Liver (tissue), 8 donors: ENCODE measurements at regions not wholly inside any gene's neighbourhood (a gene's known extent, or its start where the extent isn't known, plus 50 kb on each side); places are given as distances from the start of the nearest gene placed in this dataset.

Experiments used
- DNase-seq: peaks from one replicate; pipeline ENCODE4 v3.0.0-alpha.2; 2017; ENCODE audit warnings: low spot score
- H3K27ac ChIP-seq, 2 donors: one replicate each; pipeline ENCODE4 v1.7.0; 2013; ENCODE audit warnings: inconsistent platforms in 2 of 2, low read length in 2 of 2, control low read depth in 1 of 2, low read depth in 1 of 2, mild to moderate bottlenecking in 1 of 2
- H3K27me3 ChIP-seq, 4 donors: one replicate each; pipeline versions ENCODE4 v1.6.1 to v1.7.0; 2013; ENCODE audit warnings: low read length in 3 of 4, inconsistent platforms in 1 of 4, mild to moderate bottlenecking in 1 of 4, moderate library complexity in 1 of 4; ENCODE audit not compliant: control insufficient read depth in 4 of 4, insufficient read depth in 4 of 4
- H3K36me3 ChIP-seq, 4 donors: one replicate each; pipeline versions ENCODE4 v1.6.1 to v1.7.0; 2013; ENCODE audit warnings: low read length in 3 of 4, mild to moderate bottlenecking in 3 of 4, low read depth in 1 of 4, moderate library complexity in 1 of 4; ENCODE audit not compliant: control insufficient read depth in 4 of 4, insufficient read depth in 3 of 4
- H3K4me1 ChIP-seq, 4 donors: one replicate each; pipeline versions ENCODE4 v1.6.1 to v1.7.0; 2013; ENCODE audit warnings: low read length in 3 of 4, mild to moderate bottlenecking in 3 of 4, moderate library complexity in 1 of 4; ENCODE audit not compliant: control insufficient read depth in 4 of 4, insufficient read depth in 4 of 4
- H3K4me3 ChIP-seq, 3 donors: one replicate each; pipeline versions ENCODE4 v1.6.1 to v1.7.0; 2013; ENCODE audit warnings: low read length in 3 of 3, control low read depth in 1 of 3, low read depth in 1 of 3, mild to moderate bottlenecking in 1 of 3
- H3K9ac ChIP-seq, 2 donors: one replicate each; pipeline ENCODE4 v1.7.0; 2013; ENCODE audit warnings: low read length in 2 of 2, mild to moderate bottlenecking in 2 of 2, moderate library complexity in 2 of 2, control low read depth in 1 of 2, low read depth in 1 of 2
- H3K9me3 ChIP-seq, 4 donors: one replicate each; pipeline versions ENCODE4 v1.6.1 to v1.7.0; 2013; ENCODE audit warnings: low read length in 3 of 4; ENCODE audit not compliant: control insufficient read depth in 4 of 4
- EGR1 ChIP-seq, 2 donors: IDR thresholded peaks; 2 replicates each; pipeline ENCODE4 v1.6.1; 2016 to 2018; ENCODE audit warnings: antibody characterized with exemption in 2 of 2, low read depth in 2 of 2
- FOXA2 ChIP-seq: IDR thresholded peaks from 2 replicates; pipeline ENCODE4 v1.6.1; 2016; ENCODE audit warnings: antibody characterized with exemption
- GABPA ChIP-seq, 2 donors: IDR thresholded peaks in 1 of 2; conservative IDR thresholded peaks in 1 of 2; 2 replicates each; pipeline ENCODE4 v1.6.1; 2016; ENCODE audit warnings: antibody characterized with exemption in 2 of 2, mild to moderate bottlenecking in 1 of 2, moderate library complexity in 1 of 2
- HNF4A ChIP-seq, 2 donors: conservative IDR thresholded peaks; 2 replicates each; pipeline ENCODE4 v1.6.1; 2016; ENCODE audit warnings: antibody characterized with exemption in 2 of 2, mild to moderate bottlenecking in 2 of 2
- HNF4G ChIP-seq: IDR thresholded peaks from 2 replicates; pipeline ENCODE4 v1.6.1; 2016; ENCODE audit warnings: antibody characterized with exemption
- JUND ChIP-seq, 2 donors: IDR thresholded peaks; 2 replicates each; pipeline ENCODE4 v1.6.1; 2016; ENCODE audit warnings: antibody characterized with exemption in 2 of 2
- MAX ChIP-seq: IDR thresholded peaks from 2 replicates; pipeline ENCODE4 v1.6.1; 2016; ENCODE audit warnings: antibody characterized with exemption
- NR2F2 ChIP-seq: IDR thresholded peaks from 2 replicates; pipeline ENCODE4 v1.6.1; 2016; ENCODE audit warnings: antibody characterized with exemption
- RAD21 ChIP-seq, 2 donors: IDR thresholded peaks; 2 replicates each; pipeline ENCODE4 v1.6.1; 2016; ENCODE audit warnings: antibody characterized with exemption in 2 of 2, mild to moderate bottlenecking in 2 of 2
- RXRA ChIP-seq, 2 donors: IDR thresholded peaks; 2 replicates each; pipeline ENCODE4 v1.6.1; 2017 to 2018; ENCODE audit warnings: antibody characterized with exemption in 2 of 2, mild to moderate bottlenecking in 1 of 2
- SP1 ChIP-seq: IDR thresholded peaks from 2 replicates; pipeline ENCODE4 v1.6.1; 2018; ENCODE audit warnings: antibody characterized with exemption, mild to moderate bottlenecking
- TAF1 ChIP-seq: conservative IDR thresholded peaks from 2 replicates; pipeline ENCODE4 v1.6.1; 2016; ENCODE audit warnings: antibody characterized with exemption, mild to moderate bottlenecking
- YY1 ChIP-seq: IDR thresholded peaks from 2 replicates; pipeline ENCODE4 v1.6.1; 2016; ENCODE audit warnings: antibody characterized with exemption, mild to moderate bottlenecking
- ZBTB33 ChIP-seq: IDR thresholded peaks from 2 replicates; pipeline ENCODE4 v1.6.1; 2016; ENCODE audit warnings: antibody characterized with exemption
- WGBS: extraction: QIAGEN DNeasy Blood & Tissue Kit; methylation state at CpG from one replicate; pipeline ENCODE4 v1.1.7; 2013; 5-methylcytosine and 5-hydroxymethylcytosine counted together
- TF ChIP-seq, protein P1 (sequence below): IDR thresholded peaks from 2 replicates; pipeline ENCODE4 v1.6.1; 2016; ENCODE audit warnings: antibody characterized with exemption
- TF ChIP-seq, protein P2 (sequence below): fragments of 150-350 bp; IDR thresholded peaks from 2 replicates; pipeline ENCODE4 v1.5.1; 2017; ENCODE audit warnings: improper control_type of control experiment, low read depth, low read length; ENCODE audit not compliant: missing input control
- donor health status: healthy.
- donor health status: healthy.
- donor health status: healthy.
- donor health status: healthy.
- donor health status: healthy.

- no peak for TF ChIP-seq GABPA (IDR thresholded peaks at IDR 0.05 in 1 of 2, conservative IDR thresholded peaks at IDR 0.05 in 1 of 2)
- no peak for TF ChIP-seq TAF1
- no peak for TF ChIP-seq HNF4A (conservative IDR thresholded peaks at IDR 0.05)
- TF ChIP-seq RXRA (IDR thresholded peaks at IDR 0.05): no peak
- no peak for TF ChIP-seq ZBTB33
- Histone ChIP-seq H3K27me3 (no peaks in the 10 kb centered on the region), H3K27ac (no peak overlapping the region), H3K4me3 (no peak overlapping the region), H3K36me3 (no peaks in the 10 kb centered on the region), H3K9me3 (no peaks in the 10 kb centered on the region), H3K4me1 (no peaks in the 10 kb centered on the region), H3K9ac (no peak overlapping the region)
- DNase-seq: no peak
- 89% methylated on average over 4 of the region's 4 CpGs for WGBS
Measured at GRCh38 chr7:50203521-50203920, 101.0 kb upstream of the IKZF1 start.

- no peak for TF ChIP-seq HNF4G
- no peak for TF ChIP-seq TAF1
- no peak for TF ChIP-seq EGR1 (IDR thresholded peaks at IDR 0.05; ENCODE audit: low read depth in 2 of 2)
- no peak for TF ChIP-seq FOXA2
- TF ChIP-seq HNF4A (conservative IDR thresholded peaks at IDR 0.05): no peak
- no peak for TF ChIP-seq YY1
- no peak for TF ChIP-seq SP1
- TF ChIP-seq, protein P1, sequence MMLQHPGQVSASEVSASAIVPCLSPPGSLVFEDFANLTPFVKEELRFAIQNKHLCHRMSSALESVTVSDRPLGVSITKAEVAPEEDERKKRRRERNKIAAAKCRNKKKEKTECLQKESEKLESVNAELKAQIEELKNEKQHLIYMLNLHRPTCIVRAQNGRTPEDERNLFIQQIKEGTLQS: no peak
- TF ChIP-seq, protein P2, sequence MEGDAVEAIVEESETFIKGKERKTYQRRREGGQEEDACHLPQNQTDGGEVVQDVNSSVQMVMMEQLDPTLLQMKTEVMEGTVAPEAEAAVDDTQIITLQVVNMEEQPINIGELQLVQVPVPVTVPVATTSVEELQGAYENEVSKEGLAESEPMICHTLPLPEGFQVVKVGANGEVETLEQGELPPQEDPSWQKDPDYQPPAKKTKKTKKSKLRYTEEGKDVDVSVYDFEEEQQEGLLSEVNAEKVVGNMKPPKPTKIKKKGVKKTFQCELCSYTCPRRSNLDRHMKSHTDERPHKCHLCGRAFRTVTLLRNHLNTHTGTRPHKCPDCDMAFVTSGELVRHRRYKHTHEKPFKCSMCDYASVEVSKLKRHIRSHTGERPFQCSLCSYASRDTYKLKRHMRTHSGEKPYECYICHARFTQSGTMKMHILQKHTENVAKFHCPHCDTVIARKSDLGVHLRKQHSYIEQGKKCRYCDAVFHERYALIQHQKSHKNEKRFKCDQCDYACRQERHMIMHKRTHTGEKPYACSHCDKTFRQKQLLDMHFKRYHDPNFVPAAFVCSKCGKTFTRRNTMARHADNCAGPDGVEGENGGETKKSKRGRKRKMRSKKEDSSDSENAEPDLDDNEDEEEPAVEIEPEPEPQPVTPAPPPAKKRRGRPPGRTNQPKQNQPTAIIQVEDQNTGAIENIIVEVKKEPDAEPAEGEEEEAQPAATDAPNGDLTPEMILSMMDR: no peak
- no peak for TF ChIP-seq MAX
- no peak for TF ChIP-seq GABPA (IDR thresholded peaks at IDR 0.05 in 1 of 2, conservative IDR thresholded peaks at IDR 0.05 in 1 of 2)
- no peak for TF ChIP-seq JUND (IDR thresholded peaks at IDR 0.05)
- no peak for TF ChIP-seq NR2F2
- no peak for TF ChIP-seq RAD21 (IDR thresholded peaks at IDR 0.05)
- TF ChIP-seq ZBTB33: no peak
- 45% methylated on average over 1 of the region's 1 CpG for WGBS
- DNase-seq: no peak
- Histone ChIP-seq H3K27me3 (no peaks in the 10 kb centered on the region), H3K36me3 (no peaks in the 10 kb centered on the region), H3K9me3 (no peaks in the 10 kb centered on the region), H3K9ac (no peak overlapping the region), H3K4me3 (no peak overlapping the region), H3K27ac (no peak overlapping the region), H3K4me1 (no peaks in the 10 kb centered on the region)
Measured at GRCh38 chr7:50202052-50202555, 102.4 kb upstream of the IKZF1 start.
